GM10248 (cell line): ENCODE measurements at regions not wholly inside any gene's neighbourhood (a gene's known extent, or its start where the extent isn't known, plus 50 kb on each side); places are given as distances from the start of the nearest gene placed in this dataset.

Experiments used
- CTCF ChIA-PET: fragments of 300-600 bp; sonication (Branson Sonifier 250); formaldehyde crosslinking; extraction: SDS; loops from one replicate; lab custom pipeline; 2021; ENCODE audit warnings: antibody characterized with exemption; lab: Yijun Ruan, JAX
- POLR2A ChIA-PET: fragments of 350-650 bp; sonication (Branson Sonifier 250); formaldehyde crosslinking; extraction: SDS; loops from one replicate; lab custom pipeline; 2020; ENCODE audit warnings: antibody characterized with exemption; lab: Yijun Ruan, JAX
- DNase-seq: peaks from one replicate; pipeline ENCODE4 v3.0.0; 2012; ENCODE audit errors: extremely low spot score
- TF ChIP-seq, protein P1 (sequence below): IDR thresholded peaks from 2 replicates; pipeline ENCODE4 v1.5.1; 2012; ENCODE audit warnings: mild to moderate bottlenecking, low read depth; ENCODE audit errors: extremely low read depth, missing control alignments, control extremely low read depth

- CTCF ChIA-PET = no interaction called here
- TF ChIP-seq, protein P1, sequence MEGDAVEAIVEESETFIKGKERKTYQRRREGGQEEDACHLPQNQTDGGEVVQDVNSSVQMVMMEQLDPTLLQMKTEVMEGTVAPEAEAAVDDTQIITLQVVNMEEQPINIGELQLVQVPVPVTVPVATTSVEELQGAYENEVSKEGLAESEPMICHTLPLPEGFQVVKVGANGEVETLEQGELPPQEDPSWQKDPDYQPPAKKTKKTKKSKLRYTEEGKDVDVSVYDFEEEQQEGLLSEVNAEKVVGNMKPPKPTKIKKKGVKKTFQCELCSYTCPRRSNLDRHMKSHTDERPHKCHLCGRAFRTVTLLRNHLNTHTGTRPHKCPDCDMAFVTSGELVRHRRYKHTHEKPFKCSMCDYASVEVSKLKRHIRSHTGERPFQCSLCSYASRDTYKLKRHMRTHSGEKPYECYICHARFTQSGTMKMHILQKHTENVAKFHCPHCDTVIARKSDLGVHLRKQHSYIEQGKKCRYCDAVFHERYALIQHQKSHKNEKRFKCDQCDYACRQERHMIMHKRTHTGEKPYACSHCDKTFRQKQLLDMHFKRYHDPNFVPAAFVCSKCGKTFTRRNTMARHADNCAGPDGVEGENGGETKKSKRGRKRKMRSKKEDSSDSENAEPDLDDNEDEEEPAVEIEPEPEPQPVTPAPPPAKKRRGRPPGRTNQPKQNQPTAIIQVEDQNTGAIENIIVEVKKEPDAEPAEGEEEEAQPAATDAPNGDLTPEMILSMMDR = no peak
- POLR2A ChIA-PET = no interaction called here
- DNase-seq = no peak
Measured at GRCh38 chr4:186775902-186776301, 52.2 kb upstream of the FAT1 start.

- DNase-seq = no peak
- CTCF ChIA-PET = interaction anchor here (0.9 kb wide), 1 partner anchor 13 kb away, joined by 3 read pairs; no protein-coding TSS in a partner anchor
- POLR2A ChIA-PET = no interaction called here
- TF ChIP-seq, protein P1 = no peak
Measured at GRCh38 chr4:186778134-186778533, 54.5 kb upstream of the FAT1 start.

- ChIA-PET POLR2A (no interaction called here), CTCF (interaction anchor here (1.1 kb wide), 1 partner anchor 10 kb away, joined by 3 read pairs; no protein-coding TSS in a partner anchor)
- DNase-seq = no peak
- TF ChIP-seq, protein P1 = no peak
Measured at GRCh38 chr4:186780291-186781031, 56.8 kb upstream of the FAT1 start.

GRCh38 chr4:186781032-186781917 is 57.6 kb upstream of the FAT1 start:
- no peak for DNase-seq
- POLR2A ChIA-PET = no interaction called here
- TF ChIP-seq, protein P1 = no peak
- CTCF ChIA-PET = interaction anchor here (1.1 kb wide), 1 partner anchor 11 kb away, joined by 3 read pairs; no protein-coding TSS in a partner anchor

DNA sequence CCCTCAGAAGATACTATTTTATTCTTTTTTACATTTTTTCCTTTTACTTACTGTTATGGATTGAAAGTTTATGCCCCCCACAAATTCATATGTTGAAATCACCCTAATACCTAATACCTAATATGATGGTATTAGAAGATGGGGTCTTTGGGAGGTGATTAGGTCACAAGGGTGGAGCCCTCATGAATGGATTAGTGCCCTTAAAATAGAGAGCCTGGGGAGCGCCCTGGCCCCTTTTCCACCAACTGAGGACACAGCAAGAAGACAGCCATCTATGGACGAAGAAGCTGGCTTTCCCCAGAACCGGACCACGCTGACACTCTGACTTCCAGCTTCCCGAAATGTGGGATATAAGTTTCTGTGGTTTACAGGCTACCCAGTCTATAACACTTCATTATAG is 58.6 kb upstream of the FAT1 start:
- POLR2A ChIA-PET = no interaction called here
- DNase-seq = no peak
- TF ChIP-seq, protein P1 = no peak
- CTCF ChIA-PET = no interaction called here

GRCh38 chr4:186787536-186787935 is 63.9 kb upstream of the FAT1 start:
- TF ChIP-seq, protein P1 = no peak
- CTCF ChIA-PET = no interaction called here
- DNase-seq = no peak
- POLR2A ChIA-PET = no interaction called here
